ENCODE measurements at regions not wholly inside any gene's neighbourhood (a gene's known extent, or its start where the extent isn't known, plus 50 kb on each side); places are given as distances from the start of the nearest gene placed in this dataset.

GRCh38 chr3:168859143-168859542 lies 763.4 kb upstream of the GOLIM4 start (continued):
- TF ChIP-seq ZNF18 (CRISPR knock-in tag; IDR thresholded peaks at IDR 0.05; ENCODE audit: insufficient replicate concordance) (no peak), ATF7-NPFF (CRISPR knock-in tag; IDR thresholded peaks at IDR 0.05; ENCODE audit: low read depth) (no peak), ZNF569 (CRISPR knock-in tag; IDR thresholded peaks at IDR 0.05; ENCODE audit: borderline replicate concordance) (no peak), FLYWCH1 (CRISPR knock-in tag; IDR thresholded peaks at IDR 0.05) (no peak), MXD4 (CRISPR knock-in tag; IDR thresholded peaks at IDR 0.05) (no peak), SP4 (CRISPR knock-in tag; IDR thresholded peaks at IDR 0.05) (no peak), ZGPAT (CRISPR knock-in tag; IDR thresholded peaks at IDR 0.05) (peak; percentile 73), CENPBD1 (CRISPR knock-in tag; IDR thresholded peaks at IDR 0.05; ENCODE audit: borderline replicate concordance, low read depth) (no peak), ZNF598 (CRISPR knock-in tag; IDR thresholded peaks at IDR 0.05; ENCODE audit: borderline replicate concordance) (no peak), MIER3 (CRISPR knock-in tag; IDR thresholded peaks at IDR 0.05; ENCODE audit: borderline replicate concordance) (peak; percentile 37; the same call in 1 of the 2 replicates), MEIS1 (CRISPR knock-in tag; IDR thresholded peaks at IDR 0.05; ENCODE audit: borderline replicate concordance) (no peak), SMARCC2 (IDR thresholded peaks at IDR 0.05) (no peak), PRDM10 (CRISPR knock-in tag; IDR thresholded peaks at IDR 0.05; ENCODE audit: low read depth) (no peak), FOXJ3 (CRISPR knock-in tag; IDR thresholded peaks at IDR 0.05; ENCODE audit: borderline replicate concordance) (peak; percentile 88; the same call in 1 of the 2 replicates), ZBTB2 (CRISPR knock-in tag; IDR thresholded peaks at IDR 0.05; ENCODE audit: low read depth) (no peak), ZNF17 (CRISPR knock-in tag; IDR thresholded peaks at IDR 0.05) (no peak), SP1 (IDR thresholded peaks at IDR 0.05) (no peak), SP1 (CRISPR knock-in tag; IDR thresholded peaks at IDR 0.05) (no peak), SALL2 (CRISPR knock-in tag; IDR thresholded peaks at IDR 0.05) (no peak), MEF2D (CRISPR knock-in tag; IDR thresholded peaks at IDR 0.05) (no peak), HNRNPH1 (optimal IDR thresholded peaks at IDR 0.05; ENCODE audit: low read depth, low read length) (no peak), ZMAT3 (CRISPR knock-in tag; conservative IDR thresholded peaks at IDR 0.05) (0 out of 2 replicates have a peak, but pooled peaks have one; percentile 28), ZIK1 (CRISPR knock-in tag; IDR thresholded peaks at IDR 0.05; ENCODE audit: borderline replicate concordance, low read depth) (no peak), ZSCAN21 (CRISPR knock-in tag; IDR thresholded peaks at IDR 0.05; ENCODE audit: borderline replicate concordance) (no peak)
